Thyroid gland (tissue), 4 donors: ENCODE measurements at regions not wholly inside any gene's neighbourhood (a gene's known extent, or its start where the extent isn't known, plus 50 kb on each side); places are given as distances from the start of the nearest gene placed in this dataset.
"Not testable (repeated sequence)": the region's sequence is repeated elsewhere in the genome, so short reads cannot be mapped to it uniquely, and the experiment has no call there.

Source experiments
- DNase-seq, 2 donors: peaks; one replicate each; pipeline ENCODE4 v3.0.0-alpha.2; 2019
- H3K27ac ChIP-seq, 3 donors: fragments of 200-600 bp; sonication (generic); 1 replicate in 2 of 3; 2 replicates in 1 of 3; pipeline ENCODE4 v1.5.1; 2016 to 2019; ENCODE audit warnings: mild to moderate bottlenecking in 1 of 3, moderate library complexity in 1 of 3
- H3K27me3 ChIP-seq: fragments of 200-600 bp; sonication (generic); one replicate; pipeline ENCODE4 v1.5.1; 2019
- H3K36me3 ChIP-seq, 2 donors: fragments of 200-600 bp; sonication (generic); one replicate each; pipeline ENCODE4 v1.5.1; 2016 to 2019
- H3K4me1 ChIP-seq, 2 donors: fragments of 200-600 bp; sonication (generic); one replicate each; pipeline ENCODE4 v1.5.1; 2017 to 2019
- H3K4me3 ChIP-seq, 3 donors: fragments of 200-600 bp; sonication (generic); replicated peaks in 1 of 3; 1 replicate in 2 of 3; 2 replicates in 1 of 3; pipeline ENCODE4 v1.5.1; 2016; ENCODE audit warnings: mild to moderate bottlenecking in 1 of 3
- H3K9me3 ChIP-seq: fragments of 200-600 bp; sonication (generic); one replicate; pipeline ENCODE4 v1.5.1; 2017
- POLR2A ChIP-seq, 2 donors: fragments of 450-650 bp; IDR thresholded peaks; one replicate each; pipeline ENCODE4 v1.6.1; 2017; ENCODE audit warnings: antibody characterized with exemption in 2 of 2, mild to moderate bottlenecking in 2 of 2, moderate library complexity in 1 of 2
- WGBS, 2 donors: methylation state at CpG; one replicate each; pipeline ENCODE4 v1.1.5; 2017; 5-methylcytosine and 5-hydroxymethylcytosine counted together
- intact Hi-C: fragments of 100-400 bp; cut with DNase I; formaldehyde crosslinking; loops from one replicate; pipeline ENCODE4 v1.15.1; 2023
- TF ChIP-seq, protein P1 (sequence below), 6 experiments: fragments of 200-600 bp in 3 of 6; fragments of 450-650 bp in 3 of 6; sonication (generic) in 3 of 6; IDR thresholded peaks; one replicate each; pipeline ENCODE4 v1.5.1; 2016 to 2019; ENCODE audit warnings: antibody characterized with exemption in 6 of 6, mild to moderate bottlenecking in 2 of 6, inconsistent platforms in 1 of 6, moderate library complexity in 1 of 6

DNA sequence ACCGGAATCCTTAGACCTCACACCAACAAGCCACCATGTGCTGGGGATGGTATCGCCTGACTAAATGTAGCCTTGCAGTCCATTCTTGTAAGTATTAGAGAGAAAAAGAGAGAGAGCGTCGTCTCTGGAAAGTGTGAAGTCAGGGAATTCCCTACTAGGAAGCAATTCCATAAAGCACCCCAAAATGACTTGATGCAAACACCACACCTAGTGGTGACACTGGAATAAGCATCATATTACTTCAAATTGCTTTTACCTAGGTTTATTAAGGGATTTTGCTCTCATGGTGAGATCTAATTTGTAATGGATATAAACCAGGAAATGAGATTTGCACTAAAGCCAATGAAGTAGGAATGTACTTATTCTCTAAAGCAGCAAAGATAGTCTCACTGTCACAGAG lies 111.4 kb upstream of the METTL9 start:
- DNase-seq, H3K4me1 ChIP-seq, H3K9me3 ChIP-seq, H3K4me3 ChIP-seq, H3K27ac ChIP-seq, H3K36me3 ChIP-seq, H3K27me3 ChIP-seq, intact Hi-C loops: not testable (repeated sequence)
- 92 to 93% methylated on average over 4 of the region's 4 CpGs for WGBS, 2 donors

DNA sequence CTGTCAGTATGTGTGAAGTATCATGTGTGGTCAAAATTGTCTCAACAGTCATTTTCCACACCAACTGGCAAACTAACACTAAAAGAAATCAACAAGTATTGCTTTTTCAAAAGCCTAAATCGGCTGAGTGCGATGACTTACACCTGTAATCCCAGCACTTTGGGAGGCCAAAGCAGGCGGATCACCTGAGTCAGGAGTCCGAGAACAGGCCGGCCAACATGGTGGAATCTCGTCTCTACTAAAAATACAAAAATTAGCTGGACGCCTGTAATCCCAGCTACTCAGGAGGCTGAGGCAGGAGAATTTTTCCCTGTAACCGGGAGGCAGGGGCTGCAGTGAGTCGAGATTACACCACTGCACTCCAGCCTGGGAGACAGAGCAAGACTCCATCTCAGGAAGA lies 100.3 kb upstream of the METTL9 start:
- intact Hi-C loops, H3K27me3 ChIP-seq, DNase-seq, H3K9me3 ChIP-seq, H3K4me1 ChIP-seq, H3K4me3 ChIP-seq, H3K27ac ChIP-seq, H3K36me3 ChIP-seq: not testable (repeated sequence)
- 84% methylated on average over 6 of the region's 9 CpGs; no CpG with 5 or more reads in 1 of the 2 donors for WGBS, 2 donors

DNA sequence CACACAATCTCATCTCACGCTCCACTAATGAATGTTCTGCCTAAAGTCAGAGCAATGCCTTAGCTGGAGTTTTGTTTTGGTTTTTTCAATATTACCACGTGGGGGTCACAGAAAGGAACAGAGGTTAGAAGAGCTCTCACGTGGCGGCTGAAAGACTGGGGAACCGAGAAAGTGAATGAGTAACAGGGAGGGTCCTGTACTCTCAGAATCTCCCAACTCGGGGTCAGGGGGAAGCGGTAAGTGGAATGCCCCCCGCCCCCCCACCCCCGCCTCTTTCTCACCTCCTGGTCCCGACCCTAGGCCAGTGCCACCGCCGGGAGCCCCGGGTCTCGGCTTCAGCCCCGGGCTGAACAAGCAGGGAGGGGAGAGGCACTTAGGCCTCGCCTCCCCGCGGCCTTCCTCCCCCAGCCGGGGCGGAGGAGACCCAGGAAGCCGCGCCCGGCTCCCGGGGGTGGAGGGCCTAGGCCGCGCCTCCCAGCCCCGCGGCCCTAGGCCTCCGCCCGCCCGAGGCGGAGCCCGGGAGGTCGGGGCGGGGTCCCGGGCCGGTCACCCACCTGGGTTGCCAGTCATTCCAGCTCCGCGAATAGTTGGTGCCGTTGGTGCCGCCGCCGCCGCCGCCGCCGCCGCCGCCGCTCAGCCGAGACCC lies 98.0 kb upstream of the METTL9 start:
- H3K9me3 ChIP-seq, intact Hi-C loops, H3K27me3 ChIP-seq, H3K36me3 ChIP-seq, H3K4me1 ChIP-seq: not testable (repeated sequence)
- peak overlapping the region; percentile 88 to 99 (median 94) for H3K27ac ChIP-seq
- DNase-seq: peak; percentile 77 to 78
- H3K4me3 ChIP-seq: peak overlapping the region; percentile 56 to 98 (median 84)
- WGBS, 2 donors: 0% methylated on average over 3 to 20 of the region's 51 CpGs

DNA sequence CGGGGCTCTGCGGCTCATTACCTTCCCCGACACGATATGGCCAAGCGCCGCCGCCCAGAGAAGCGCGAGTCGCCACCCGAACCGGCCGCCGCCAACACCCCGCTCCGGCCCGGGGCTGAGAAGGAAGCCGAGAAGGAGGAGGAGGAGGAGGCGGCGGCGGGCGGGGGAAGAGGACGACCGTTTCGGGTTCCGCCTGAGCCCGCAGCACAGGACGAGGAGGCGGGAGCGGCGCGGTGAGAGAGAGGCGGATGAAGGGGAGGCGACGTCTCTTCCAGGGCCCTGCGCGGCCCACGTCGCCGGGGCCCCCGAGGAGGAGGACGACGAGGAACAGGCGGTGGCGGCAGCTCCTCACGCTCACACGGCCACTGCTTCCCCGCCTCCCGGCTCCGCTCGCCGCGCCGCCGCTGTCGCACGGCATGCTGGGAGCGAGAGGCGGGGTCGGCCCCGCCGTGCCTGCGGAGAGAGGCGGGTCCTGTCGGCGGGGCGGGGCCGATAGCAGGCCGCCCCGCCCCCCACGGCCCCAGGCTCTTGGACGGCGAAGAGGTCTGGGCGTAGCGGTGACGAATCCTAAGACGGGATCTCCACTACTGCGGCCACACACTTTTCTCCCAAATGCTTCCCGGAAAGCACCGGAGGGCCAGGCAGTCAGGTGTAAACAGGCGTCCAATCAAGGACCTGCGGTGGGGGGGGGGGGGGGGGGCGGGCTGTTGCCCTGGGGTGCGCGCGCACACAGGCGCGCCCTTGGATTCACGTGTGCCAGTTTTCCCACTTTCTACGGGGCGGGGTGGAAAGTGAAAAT lies 97.3 kb upstream of the METTL9 start:
- DNase-seq: peak; percentile 92 to 95
- WGBS, 2 donors: 1% methylated on average over 75 to 76 of the region's 91 CpGs
- intact Hi-C loops: no loop called here
- Histone ChIP-seq H3K36me3 (no peaks in the 10 kb centered on the region), H3K4me3 (peak overlapping the region; percentile 56 to 98 (median 84)), H3K4me1 (peaks cover 0 to 3% of the 10 kb centered on the region in 2 donors), H3K27ac (peak overlapping the region; percentile 88 to 99 (median 94)), H3K9me3 (no peaks in the 10 kb centered on the region), H3K27me3 (no peaks in the 10 kb centered on the region)
- TF ChIP-seq, protein P1, sequence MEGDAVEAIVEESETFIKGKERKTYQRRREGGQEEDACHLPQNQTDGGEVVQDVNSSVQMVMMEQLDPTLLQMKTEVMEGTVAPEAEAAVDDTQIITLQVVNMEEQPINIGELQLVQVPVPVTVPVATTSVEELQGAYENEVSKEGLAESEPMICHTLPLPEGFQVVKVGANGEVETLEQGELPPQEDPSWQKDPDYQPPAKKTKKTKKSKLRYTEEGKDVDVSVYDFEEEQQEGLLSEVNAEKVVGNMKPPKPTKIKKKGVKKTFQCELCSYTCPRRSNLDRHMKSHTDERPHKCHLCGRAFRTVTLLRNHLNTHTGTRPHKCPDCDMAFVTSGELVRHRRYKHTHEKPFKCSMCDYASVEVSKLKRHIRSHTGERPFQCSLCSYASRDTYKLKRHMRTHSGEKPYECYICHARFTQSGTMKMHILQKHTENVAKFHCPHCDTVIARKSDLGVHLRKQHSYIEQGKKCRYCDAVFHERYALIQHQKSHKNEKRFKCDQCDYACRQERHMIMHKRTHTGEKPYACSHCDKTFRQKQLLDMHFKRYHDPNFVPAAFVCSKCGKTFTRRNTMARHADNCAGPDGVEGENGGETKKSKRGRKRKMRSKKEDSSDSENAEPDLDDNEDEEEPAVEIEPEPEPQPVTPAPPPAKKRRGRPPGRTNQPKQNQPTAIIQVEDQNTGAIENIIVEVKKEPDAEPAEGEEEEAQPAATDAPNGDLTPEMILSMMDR (IDR thresholded peaks at IDR 0.05): no peak
- TF ChIP-seq POLR2A (IDR thresholded peaks at IDR 0.05): peak; percentile 83 to 92

DNA sequence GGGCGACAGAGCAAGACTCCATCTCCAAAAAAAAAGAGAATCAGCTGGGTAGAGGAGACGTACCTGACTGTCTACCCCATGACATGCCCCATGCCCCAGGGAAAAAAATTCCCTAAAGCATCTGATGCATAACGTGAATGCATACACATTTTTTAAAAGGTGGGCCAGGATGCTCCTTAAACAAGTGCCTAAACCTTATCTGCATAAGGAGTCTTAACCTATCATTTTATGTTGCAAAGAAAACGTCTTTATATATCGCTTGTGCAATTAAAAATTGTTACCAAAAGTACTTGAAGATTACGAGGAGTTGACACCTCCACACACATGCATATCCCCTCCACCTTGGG lies 95.8 kb upstream of the METTL9 start:
- H3K27ac ChIP-seq, intact Hi-C loops, DNase-seq: not testable (repeated sequence)

DNA sequence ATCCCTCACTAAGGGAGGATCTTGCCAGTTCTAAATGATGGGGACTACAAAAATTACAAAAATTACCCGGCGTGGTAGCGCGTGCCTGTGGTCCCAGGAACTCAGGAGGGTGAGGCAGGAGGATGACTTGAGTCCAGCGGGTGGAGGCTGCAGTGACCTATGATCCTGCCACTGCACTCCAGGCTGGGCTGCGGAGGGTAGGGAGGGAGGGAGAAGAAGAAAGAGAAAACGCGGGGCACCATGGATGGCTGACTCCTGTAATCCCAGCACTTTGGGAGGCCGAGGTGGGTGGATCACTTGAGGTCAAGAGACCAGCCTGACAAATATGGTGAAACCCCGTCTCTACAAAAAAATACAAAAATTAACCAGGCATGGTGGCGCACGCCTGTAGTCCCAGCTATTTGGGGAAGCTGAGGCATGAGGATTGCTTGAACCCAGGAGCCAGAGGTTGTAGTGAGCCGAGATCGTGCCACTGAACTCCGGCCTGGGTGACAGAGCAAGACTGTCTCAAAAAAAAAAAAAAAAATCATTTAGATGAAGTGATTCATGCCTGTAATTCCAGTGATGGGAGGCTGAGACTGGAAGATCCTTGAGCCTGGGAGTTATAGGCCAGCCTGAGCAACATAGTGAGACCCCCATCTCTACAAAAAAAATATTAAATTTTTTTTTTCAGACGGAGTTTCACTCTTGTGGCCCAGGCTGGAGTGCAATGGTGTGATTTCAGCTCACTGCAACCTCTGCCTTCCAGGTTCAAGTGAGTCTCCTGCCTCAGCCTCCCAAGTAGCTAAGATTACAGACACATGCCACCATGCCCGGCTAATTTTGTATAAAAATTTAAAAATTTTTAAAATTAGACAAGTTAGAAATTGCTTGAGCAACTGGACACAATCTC lies 95.2 kb upstream of the METTL9 start:
- H3K36me3 ChIP-seq, H3K27me3 ChIP-seq, H3K27ac ChIP-seq, H3K9me3 ChIP-seq, intact Hi-C loops, DNase-seq, H3K4me3 ChIP-seq: not testable (repeated sequence)
- 90% methylated on average over 17 of the region's 17 CpGs for WGBS, 2 donors
- H3K4me1 ChIP-seq: peaks cover 1 to 21% of the 10 kb centered on the region in 2 donors

More for the DNA sequence above, 95.8 kb upstream of the METTL9 start:
- H3K27me3 ChIP-seq, H3K9me3 ChIP-seq, H3K36me3 ChIP-seq, H3K4me3 ChIP-seq: not testable (repeated sequence)
- peaks cover 0 to 14% of the 10 kb centered on the region in 2 donors for H3K4me1 ChIP-seq
- WGBS, 2 donors: 93 to 94% methylated on average over 6 of the region's 6 CpGs

DNA sequence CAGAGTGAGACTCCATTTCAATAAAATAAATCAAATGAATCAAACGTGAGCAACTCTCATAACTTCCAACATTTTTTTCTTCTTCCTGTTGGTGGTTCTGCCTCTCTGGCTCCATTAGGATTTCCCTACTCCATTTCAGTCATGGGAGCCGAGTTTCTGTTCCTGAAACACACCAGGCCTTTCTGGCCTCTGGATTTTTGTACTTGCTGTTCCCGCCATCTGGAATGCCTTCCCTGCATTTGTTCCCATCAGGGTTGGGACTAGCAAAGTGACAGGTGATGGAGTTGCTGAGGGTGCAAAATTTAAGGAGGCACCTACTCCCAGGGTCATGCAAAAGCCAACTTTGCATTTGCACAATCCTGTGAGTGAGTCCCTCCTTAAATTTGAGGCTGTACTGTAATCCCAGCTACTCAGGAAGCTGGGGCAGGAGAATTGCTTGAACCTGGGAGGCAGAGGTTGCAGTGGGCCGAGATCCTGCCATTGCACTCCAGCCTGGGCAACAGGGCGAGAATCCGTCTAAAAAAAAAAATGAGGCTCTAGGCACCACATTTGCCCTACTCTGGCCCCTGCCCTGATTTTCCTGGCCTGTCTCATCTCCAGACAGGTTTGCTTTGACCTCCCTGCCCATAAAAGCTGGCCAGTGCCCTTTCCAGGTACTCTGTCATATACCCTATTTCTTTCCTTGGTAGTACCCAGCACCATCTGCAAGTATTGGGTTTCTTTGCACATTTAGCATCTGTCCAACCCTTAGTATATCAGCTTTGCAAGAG lies 93.4 kb upstream of the METTL9 start:
- H3K27ac ChIP-seq, H3K9me3 ChIP-seq, H3K27me3 ChIP-seq, DNase-seq, H3K4me3 ChIP-seq, H3K36me3 ChIP-seq, intact Hi-C loops: not testable (repeated sequence)
- peaks cover 15 to 38% of the 10 kb centered on the region in 2 donors for H3K4me1 ChIP-seq
- 77 to 85% methylated on average over 6 of the region's 6 CpGs for WGBS, 2 donors

DNA sequence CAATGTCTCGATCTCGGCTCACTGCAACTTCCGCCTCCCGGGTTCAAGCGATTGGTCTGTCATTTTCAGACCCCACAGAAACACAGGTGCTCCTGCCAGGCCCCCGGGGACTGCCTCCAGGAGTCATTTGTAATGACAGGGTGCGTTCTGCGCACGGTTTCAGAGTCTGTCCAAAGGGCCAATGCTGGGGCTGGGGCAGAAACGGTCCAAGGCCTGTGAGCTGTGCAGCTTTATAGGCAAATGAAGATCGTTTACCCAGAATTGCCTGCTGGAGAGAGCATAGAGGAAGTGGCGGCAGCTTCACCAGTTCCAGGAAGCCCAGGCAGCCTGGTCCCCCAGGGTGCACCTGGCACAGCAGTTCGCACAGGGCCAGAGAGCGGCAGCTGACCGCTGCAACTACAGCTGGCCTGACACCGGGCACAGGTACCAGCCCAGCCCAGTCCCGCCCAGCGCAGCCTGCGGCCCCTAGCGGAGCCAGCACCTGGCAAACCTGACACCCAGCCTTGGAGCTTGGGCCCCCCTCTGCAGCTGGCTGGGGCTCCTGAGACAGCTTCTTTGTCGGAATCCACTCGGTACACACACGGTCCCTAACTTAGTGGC lies 92.4 kb upstream of the METTL9 start:
- H3K36me3 ChIP-seq, intact Hi-C loops, H3K27me3 ChIP-seq, H3K27ac ChIP-seq, H3K4me3 ChIP-seq, DNase-seq, H3K9me3 ChIP-seq: not testable (repeated sequence)
- WGBS, 2 donors: 81 to 85% methylated on average over 20 to 21 of the region's 23 CpGs
- H3K4me1 ChIP-seq: peaks cover 23 to 48% of the 10 kb centered on the region in 2 donors

DNA sequence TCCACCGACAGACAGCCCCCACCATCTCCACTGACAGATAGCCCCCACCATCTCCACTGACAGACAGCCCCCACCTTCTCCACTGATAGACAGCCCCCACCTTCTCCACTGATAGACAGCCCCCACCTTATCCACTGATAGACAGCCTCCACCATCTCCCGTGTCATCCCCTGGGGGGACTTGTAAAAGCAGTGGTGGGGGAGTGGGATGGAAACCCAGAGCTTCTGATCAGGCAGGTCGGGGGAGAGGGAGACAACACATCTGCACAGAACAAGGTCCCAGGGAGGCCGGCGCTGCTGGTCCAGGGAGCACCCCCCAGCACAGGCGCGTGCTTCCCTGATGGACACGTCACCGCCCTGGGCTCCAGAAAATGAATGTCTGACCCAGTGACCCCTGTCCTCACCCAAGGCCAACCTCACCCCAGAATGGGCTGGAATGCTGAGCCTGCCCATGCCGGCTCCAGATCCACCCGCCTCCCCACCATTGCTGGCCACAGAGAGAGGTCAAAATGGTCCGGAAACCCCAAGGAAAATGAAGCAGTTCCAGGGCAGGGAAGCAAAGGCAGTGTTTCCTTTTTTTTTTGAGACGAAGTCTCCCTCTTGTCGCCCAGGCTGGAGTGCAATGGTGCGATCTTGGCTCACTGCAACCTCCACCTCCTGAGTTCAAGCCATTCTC lies 91.6 kb upstream of the METTL9 start:
- H3K9me3 ChIP-seq, DNase-seq, intact Hi-C loops, H3K27me3 ChIP-seq, H3K36me3 ChIP-seq, H3K27ac ChIP-seq, H3K4me3 ChIP-seq: not testable (repeated sequence)
- 84 to 92% methylated on average over 15 of the region's 15 CpGs for WGBS, 2 donors
- peaks cover 29 to 56% of the 10 kb centered on the region in 2 donors for H3K4me1 ChIP-seq
